ENCODE measurements at regions not wholly inside any gene's neighbourhood (a gene's known extent, or its start where the extent isn't known, plus 50 kb on each side); places are given as distances from the start of the nearest gene placed in this dataset.

GRCh38 chr4:58658701-58659100, 1548.5 kb upstream of the IGFBP7 start:
- ATAC-seq (ENCODE audit: low FRiP score) (no peak), DNase-seq (ENCODE audit: low spot score) (no peak)
- no peak for TF ChIP-seq CTCF (IDR thresholded peaks at IDR 0.05)

- TF ChIP-seq CTCF (IDR thresholded peaks at IDR 0.05): no peak
- no peak for ATAC-seq (ENCODE audit: low FRiP score)
Observed at GRCh38 chr4:58653251-58653650, 1543.1 kb upstream of the IGFBP7 start.

GRCh38 chr4:58649226-58649625, 1539.0 kb upstream of the IGFBP7 start:
- no peak for TF ChIP-seq CTCF (IDR thresholded peaks at IDR 0.05)
- ATAC-seq (ENCODE audit: low FRiP score): no peak
- no peak for DNase-seq (ENCODE audit: low spot score)

More at GRCh38 chr4:58653251-58653650, 1543.1 kb upstream of the IGFBP7 start:
- DNase-seq (ENCODE audit: low spot score): no peak

- DNase-seq (ENCODE audit: low spot score): no peak
- no peak for ATAC-seq (ENCODE audit: low FRiP score)
- no peak for TF ChIP-seq CTCF (IDR thresholded peaks at IDR 0.05)
Observed at GRCh38 chr4:58646126-58646525, 1535.9 kb upstream of the IGFBP7 start.

GRCh38 chr4:58644549-58644948, 1534.4 kb upstream of the IGFBP7 start:
- no peak for TF ChIP-seq CTCF (IDR thresholded peaks at IDR 0.05)
- ATAC-seq (ENCODE audit: low FRiP score) (no peak), DNase-seq (ENCODE audit: low spot score) (no peak)

GRCh38 chr4:58636381-58636780, 1526.2 kb upstream of the IGFBP7 start:
- DNase-seq (ENCODE audit: low spot score) (no peak), ATAC-seq (ENCODE audit: low FRiP score) (no peak)
- TF ChIP-seq CTCF (IDR thresholded peaks at IDR 0.05): no peak

GRCh38 chr4:58617226-58617625, 1507.0 kb upstream of the IGFBP7 start:
- ATAC-seq (ENCODE audit: low FRiP score) (no peak), DNase-seq (ENCODE audit: low spot score) (no peak)

More at GRCh38 chr4:58617226-58617625, 1507.0 kb upstream of the IGFBP7 start:
- TF ChIP-seq CTCF (IDR thresholded peaks at IDR 0.05): no peak

Data from omental fat pad (tissue), 3 donors.